ENCODE measurements at regions not wholly inside any gene's neighbourhood (a gene's known extent, or its start where the extent isn't known, plus 50 kb on each side); places are given as distances from the start of the nearest gene placed in this dataset.

GRCh38 chr7:21193895-21194294 lies 234.0 kb upstream of the SP4 start:
- no peak overlapping the region for H3K27ac Mint-ChIP-seq

GRCh38 chr7:21194936-21195335 lies 232.9 kb upstream of the SP4 start:
- no peaks in the 10 kb centered on the region for H3K9me3 Mint-ChIP-seq
- H3K36me3 Mint-ChIP-seq: no peaks in the 10 kb centered on the region
- no peaks in the 10 kb centered on the region for H3K4me1 Mint-ChIP-seq (ENCODE audit: unreplicated experiment)
- DNase-seq (ENCODE audit: extremely low spot score, unreplicated experiment): no peak
- peaks cover 12% of the 10 kb centered on the region for H3K27me3 Mint-ChIP-seq
- no peak overlapping the region for H3K4me3 Mint-ChIP-seq
- H3K27ac Mint-ChIP-seq: no peak overlapping the region
- TF ChIP-seq CTCF (conservative IDR thresholded peaks at IDR 0.05): no peak

More at GRCh38 chr7:21193895-21194294, 234.0 kb upstream of the SP4 start:
- Mint-ChIP-seq H3K27me3 (peaks cover 22% of the 10 kb centered on the region), H3K4me1 (ENCODE audit: unreplicated experiment) (no peaks in the 10 kb centered on the region), H3K4me3 (no peak overlapping the region), H3K36me3 (no peaks in the 10 kb centered on the region), H3K9me3 (no peaks in the 10 kb centered on the region)
- TF ChIP-seq CTCF (conservative IDR thresholded peaks at IDR 0.05): no peak
- no peak for DNase-seq (ENCODE audit: extremely low spot score, unreplicated experiment)

- H3K36me3 Mint-ChIP-seq: no peaks in the 10 kb centered on the region
- no peak for TF ChIP-seq CTCF (conservative IDR thresholded peaks at IDR 0.05)
- no peaks in the 10 kb centered on the region for H3K9me3 Mint-ChIP-seq
- H3K4me1 Mint-ChIP-seq (ENCODE audit: unreplicated experiment): no peaks in the 10 kb centered on the region
- H3K27me3 Mint-ChIP-seq: peaks cover 16% of the 10 kb centered on the region
- no peak overlapping the region for H3K4me3 Mint-ChIP-seq
- H3K27ac Mint-ChIP-seq: no peak overlapping the region
- DNase-seq (ENCODE audit: extremely low spot score, unreplicated experiment): no peak
These were observed 229.0 kb upstream of the SP4 start for GRCh38 chr7:21198921-21199320.

GRCh38 chr7:21200503-21200902 lies 227.4 kb upstream of the SP4 start:
- no peak for DNase-seq (ENCODE audit: extremely low spot score, unreplicated experiment)
- peaks cover 15% of the 10 kb centered on the region for H3K27me3 Mint-ChIP-seq
- H3K4me3 Mint-ChIP-seq: no peak overlapping the region
- H3K36me3 Mint-ChIP-seq: no peaks in the 10 kb centered on the region
- H3K9me3 Mint-ChIP-seq: no peaks in the 10 kb centered on the region
- no peaks in the 10 kb centered on the region for H3K4me1 Mint-ChIP-seq (ENCODE audit: unreplicated experiment)
- no peak overlapping the region for H3K27ac Mint-ChIP-seq
- TF ChIP-seq CTCF (conservative IDR thresholded peaks at IDR 0.05): no peak

- Mint-ChIP-seq H3K27ac (no peak overlapping the region), H3K4me3 (no peak overlapping the region), H3K36me3 (no peaks in the 10 kb centered on the region), H3K9me3 (no peaks in the 10 kb centered on the region), H3K27me3 (peaks cover 19% of the 10 kb centered on the region), H3K4me1 (ENCODE audit: unreplicated experiment) (no peaks in the 10 kb centered on the region)
- TF ChIP-seq CTCF (conservative IDR thresholded peaks at IDR 0.05): no peak
- DNase-seq (ENCODE audit: extremely low spot score, unreplicated experiment): no peak
These were observed 213.2 kb upstream of the SP4 start for GRCh38 chr7:21214657-21215056.

- no peak for TF ChIP-seq CTCF (conservative IDR thresholded peaks at IDR 0.05)
- Mint-ChIP-seq H3K27ac (no peak overlapping the region), H3K4me1 (ENCODE audit: unreplicated experiment) (no peaks in the 10 kb centered on the region), H3K36me3 (no peaks in the 10 kb centered on the region), H3K9me3 (no peaks in the 10 kb centered on the region), H3K27me3 (peaks cover 12% of the 10 kb centered on the region), H3K4me3 (no peak overlapping the region)
- DNase-seq (ENCODE audit: extremely low spot score, unreplicated experiment): no peak
These were observed 212.6 kb upstream of the SP4 start for GRCh38 chr7:21215307-21215706.
